HS-27A (cell line): ENCODE measurements at regions not wholly inside any gene's neighbourhood (a gene's known extent, or its start where the extent isn't known, plus 50 kb on each side); places are given as distances from the start of the nearest gene placed in this dataset.

Experiments used
- DNase-seq: peaks from one replicate; pipeline ENCODE4 v3.0.0-alpha.2; 2012; ENCODE audit warnings: low read depth, missing footprints

GRCh38 chr6:24032896-24033688 lies 92.9 kb upstream of the NRSN1 start:
- no peak for DNase-seq

- no peak for DNase-seq
Observed at GRCh38 chr6:24043848-24044247, 82.2 kb upstream of the NRSN1 start.

GRCh38 chr6:24051942-24052589 lies 73.9 kb upstream of the NRSN1 start:
- DNase-seq, result no peak

DNA sequence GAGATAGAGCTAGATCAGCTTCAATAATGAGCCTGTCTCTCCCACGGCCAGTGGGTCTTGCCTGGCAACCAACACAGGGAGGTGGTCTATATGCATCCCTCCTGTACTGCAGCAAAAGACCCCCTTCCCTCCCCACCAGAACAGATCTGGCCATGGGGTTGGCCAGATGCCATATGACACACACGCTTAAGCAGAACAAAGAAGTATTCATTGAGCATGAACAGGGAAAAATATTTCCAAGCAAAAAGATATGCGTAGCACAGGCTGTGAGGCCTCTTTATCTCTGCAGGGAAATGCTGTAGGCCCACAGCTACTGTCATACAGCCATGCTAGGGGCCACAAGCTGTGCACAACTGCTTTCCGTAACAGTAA lies 73.4 kb upstream of the NRSN1 start:
- DNase-seq, result no peak

- DNase-seq, result no peak
Observed at GRCh38 chr6:24053057-24053456, 73.0 kb upstream of the NRSN1 start.

GRCh38 chr6:24054388-24054787 lies 71.6 kb upstream of the NRSN1 start:
- no peak for DNase-seq

- no peak for DNase-seq
Observed at GRCh38 chr6:24056567-24056966, 69.4 kb upstream of the NRSN1 start.

- DNase-seq, result no peak
Observed at GRCh38 chr6:24057030-24057429, 69.0 kb upstream of the NRSN1 start.

DNA sequence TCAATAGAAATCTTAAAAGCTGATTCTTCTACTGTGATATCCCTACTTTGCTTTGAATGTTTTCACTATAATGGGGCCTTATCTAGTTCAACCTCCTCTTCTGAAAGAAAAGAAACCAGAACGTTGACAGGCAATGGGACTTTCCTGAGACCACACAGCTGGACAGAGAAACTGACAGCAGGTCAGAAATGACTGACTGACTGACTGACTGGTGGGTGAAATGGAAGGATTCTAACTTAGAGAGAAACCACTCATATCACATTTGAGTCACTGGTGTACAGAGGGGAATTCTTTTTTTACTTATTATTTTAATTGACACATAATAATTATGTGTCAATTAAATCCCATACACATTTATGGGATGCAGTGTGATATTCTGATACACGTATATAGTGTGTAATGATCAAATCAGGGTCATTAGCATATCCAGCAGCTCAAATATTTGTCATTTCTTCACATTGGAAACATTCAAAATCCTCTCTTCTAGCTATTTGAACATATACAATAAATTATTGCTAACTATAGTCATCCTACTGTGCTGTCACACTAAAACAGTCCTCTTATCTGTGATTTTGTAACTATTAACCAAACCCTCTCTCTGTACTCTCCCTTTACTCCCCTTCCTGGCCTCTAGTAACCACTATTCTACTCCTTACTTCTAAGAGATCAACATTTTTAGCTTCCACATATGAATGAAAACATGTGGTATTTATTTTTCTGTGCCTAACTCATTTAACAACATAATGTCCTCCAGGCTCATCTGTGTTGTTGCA lies 64.8 kb upstream of the NRSN1 start:
- no peak for DNase-seq

- DNase-seq, result no peak
Observed at GRCh38 chr6:24064106-24064505, 61.9 kb upstream of the NRSN1 start.

DNA sequence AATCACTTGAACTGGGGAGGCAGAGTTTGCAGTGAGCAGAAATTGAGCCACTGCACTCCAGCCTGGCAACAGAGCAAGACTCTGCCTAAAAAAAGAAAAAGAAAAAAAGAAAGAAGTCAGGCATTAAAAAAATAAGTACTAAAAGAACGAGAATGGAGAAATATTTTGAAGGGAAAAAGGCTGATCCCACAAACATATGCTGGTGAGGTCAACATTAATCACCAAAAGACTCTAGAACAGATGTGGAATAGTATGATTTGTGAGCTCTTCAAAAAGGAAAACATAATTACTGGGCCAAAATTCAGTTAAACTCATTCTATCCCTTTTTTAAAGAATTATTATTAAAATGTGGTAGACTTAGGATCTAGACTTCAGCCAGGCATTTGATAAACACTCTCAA lies 61.2 kb upstream of the NRSN1 start:
- DNase-seq, result no peak

- no peak for DNase-seq
Observed at GRCh38 chr6:24069526-24069925, 56.5 kb upstream of the NRSN1 start.

- DNase-seq, result no peak
Observed at GRCh38 chr6:24072038-24072746, 53.8 kb upstream of the NRSN1 start.

DNA sequence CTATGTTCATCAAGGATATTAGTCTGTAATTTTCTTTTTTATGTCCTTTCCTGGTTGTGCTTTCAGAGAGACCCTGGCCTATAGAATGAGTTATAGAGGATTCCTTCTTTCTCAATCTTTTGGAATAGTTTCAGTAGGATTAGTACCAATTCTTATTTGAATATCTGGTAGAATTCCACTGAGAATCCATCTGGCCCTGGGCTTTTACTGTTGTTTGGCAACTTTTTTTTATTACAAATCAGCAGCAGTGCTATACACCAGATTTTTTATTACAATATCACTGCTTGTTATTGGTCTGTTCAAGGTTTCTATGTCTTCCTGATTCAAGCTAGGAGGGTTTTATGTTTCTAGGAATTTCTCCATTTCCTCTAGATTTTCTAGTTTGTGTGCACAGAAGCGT lies 50.0 kb upstream of the NRSN1 start:
- DNase-seq, result no peak
